ENCODE measurements at regions not wholly inside any gene's neighbourhood (a gene's known extent, or its start where the extent isn't known, plus 50 kb on each side); places are given as distances from the start of the nearest gene placed in this dataset.
"Not testable (repeated sequence)": the region's sequence is repeated elsewhere in the genome, so short reads cannot be mapped to it uniquely, and the experiment has no call there.

DNA sequence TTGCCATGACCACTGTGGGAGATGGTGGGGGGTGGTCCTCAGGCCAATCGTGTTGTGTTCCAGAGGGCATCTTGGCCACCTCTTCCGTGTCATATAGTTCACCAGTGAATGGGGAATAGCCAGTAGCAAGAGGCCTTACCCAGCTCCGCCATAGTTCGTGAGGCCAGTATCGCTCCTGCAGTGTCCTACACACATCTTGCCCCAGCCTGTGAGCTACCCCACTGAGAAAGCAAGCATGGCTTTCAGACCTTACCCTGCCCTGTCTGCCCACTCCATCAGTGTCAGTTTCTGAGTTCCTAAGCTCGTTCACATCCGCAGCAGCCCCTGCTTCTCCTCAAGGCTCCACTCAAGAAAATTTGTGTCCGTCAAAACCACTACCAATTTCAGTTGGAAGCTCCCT is 586.0 kb upstream of the PABPC5 start:
- DNase-seq (ENCODE audit: low read depth) = not testable (repeated sequence)

DNA sequence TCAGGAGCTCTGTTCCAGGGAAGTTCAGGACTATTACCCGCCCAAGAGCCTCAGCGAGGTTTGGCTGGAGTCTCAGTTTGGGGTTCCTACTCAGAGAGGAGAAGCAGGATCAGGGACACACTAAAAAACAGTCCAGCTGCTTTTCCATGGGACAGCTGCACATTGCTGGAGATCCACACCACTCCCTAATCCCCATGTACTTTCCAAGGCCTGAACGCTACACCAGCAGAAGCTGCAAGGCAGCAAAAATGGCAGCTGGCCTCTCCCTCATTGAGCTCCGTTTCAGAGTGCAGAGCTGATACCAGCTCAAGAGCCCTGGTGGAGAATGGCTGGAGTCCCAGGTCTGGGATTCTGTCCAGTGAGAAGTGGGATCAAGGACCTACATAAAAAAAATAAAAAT is 551.2 kb upstream of the PABPC5 start:
- no peak for DNase-seq (ENCODE audit: low read depth)

DNA sequence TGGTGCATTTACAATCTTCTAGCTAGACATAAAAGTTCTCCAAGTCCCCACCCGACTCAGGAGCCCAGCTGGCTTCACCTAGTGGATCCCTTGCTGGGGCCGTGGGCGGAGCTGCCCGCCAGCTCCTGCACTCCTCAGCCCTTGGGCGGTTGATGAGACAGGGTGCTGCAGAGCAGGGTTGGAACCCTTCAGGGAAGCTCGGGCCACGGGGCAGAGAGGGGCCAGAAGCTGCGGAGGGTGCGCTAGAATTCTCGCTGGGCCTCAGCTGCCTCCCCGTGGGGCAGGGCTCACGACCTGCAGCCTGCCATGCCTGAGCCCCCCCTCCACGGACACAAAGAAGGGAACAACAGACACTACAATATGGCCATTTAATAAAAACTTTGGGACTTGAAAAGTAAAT is 519.8 kb upstream of the PABPC5 start:
- DNase-seq (ENCODE audit: low read depth) = not testable (repeated sequence)

DNA sequence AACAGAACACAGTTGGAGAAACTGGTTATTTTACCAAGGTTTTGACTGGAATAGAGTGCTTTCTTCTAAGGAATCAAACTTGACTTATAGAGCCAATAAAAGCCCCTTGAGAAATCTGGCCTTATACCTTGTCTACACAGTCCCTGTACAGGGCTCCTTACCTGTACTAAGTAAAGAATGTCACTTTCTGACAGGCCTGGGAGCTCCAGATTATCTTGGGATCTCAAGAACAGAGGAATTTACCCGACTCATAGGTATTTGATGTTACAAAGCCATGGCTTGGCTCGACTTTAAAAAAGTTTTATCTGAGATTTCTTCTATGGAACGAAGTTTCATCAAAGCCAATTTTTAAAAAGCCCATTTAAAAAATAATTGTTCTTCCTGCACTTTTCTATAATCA is 487.8 kb upstream of the PABPC5 start:
- not testable (repeated sequence) for DNase-seq (ENCODE audit: low read depth)

DNA sequence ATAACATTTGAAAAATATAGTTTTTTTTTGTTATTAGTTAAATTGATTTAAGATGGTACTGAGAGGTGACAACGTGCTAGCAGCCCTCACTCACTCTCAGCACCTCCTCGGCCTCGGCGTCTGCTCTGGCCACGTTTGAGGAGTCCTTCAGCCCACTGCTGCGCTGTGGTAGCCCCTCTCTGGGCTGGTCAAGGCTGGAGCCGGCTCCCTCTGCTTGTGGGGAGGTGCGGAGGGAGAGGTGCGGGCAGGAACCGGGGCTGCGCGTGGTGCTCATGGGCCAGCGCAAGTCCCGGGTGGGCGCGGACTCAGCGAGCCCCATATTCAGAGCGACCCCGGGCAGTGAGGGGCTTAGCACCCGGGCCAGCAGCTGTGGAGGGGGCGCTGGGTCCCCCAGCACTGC is 439.4 kb upstream of the PABPC5 start:
- DNase-seq (ENCODE audit: low read depth) = not testable (repeated sequence)

DNA sequence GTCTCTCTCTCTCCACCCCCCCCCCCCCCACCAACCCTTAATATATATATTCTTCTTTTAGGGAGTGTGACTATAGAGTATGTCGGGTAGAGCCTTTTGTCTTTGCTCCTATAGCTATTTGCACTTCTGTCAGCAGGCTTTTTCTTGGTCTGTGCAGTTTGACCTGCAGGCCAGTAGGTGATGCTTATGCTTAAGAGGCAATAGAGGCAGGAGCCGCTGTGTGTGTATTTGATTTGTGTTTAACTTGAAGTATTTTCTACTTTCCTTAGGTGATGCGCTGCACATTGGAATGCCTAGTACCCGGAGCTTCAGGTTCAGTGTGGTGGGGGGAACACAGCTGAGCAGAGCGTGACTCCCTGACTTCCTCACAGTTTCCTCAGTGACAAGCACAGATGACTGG is 416.5 kb upstream of the PABPC5 start:
- not testable (repeated sequence) for DNase-seq (ENCODE audit: low read depth)

DNA sequence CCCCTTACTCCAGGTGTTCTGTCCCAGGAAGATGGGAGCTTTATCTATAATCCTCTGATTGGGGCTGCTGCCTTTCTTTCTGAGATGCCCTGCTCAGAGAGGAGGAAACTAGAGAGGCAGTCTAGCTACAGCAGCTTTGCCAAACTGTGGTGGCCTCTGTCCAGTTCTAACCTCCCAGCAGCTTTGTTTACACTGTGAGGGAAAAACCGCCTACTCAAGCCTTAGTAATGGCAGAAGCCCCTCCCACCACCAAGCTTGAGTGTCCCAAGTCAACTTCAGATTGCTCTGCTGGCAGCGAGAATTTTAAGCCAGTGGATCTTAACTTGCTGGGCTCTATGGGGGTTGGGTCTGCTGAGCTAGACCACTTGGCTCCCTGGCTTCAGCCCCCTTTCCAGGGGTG is 394.9 kb upstream of the PABPC5 start:
- DNase-seq (ENCODE audit: low read depth) = no peak

DNA sequence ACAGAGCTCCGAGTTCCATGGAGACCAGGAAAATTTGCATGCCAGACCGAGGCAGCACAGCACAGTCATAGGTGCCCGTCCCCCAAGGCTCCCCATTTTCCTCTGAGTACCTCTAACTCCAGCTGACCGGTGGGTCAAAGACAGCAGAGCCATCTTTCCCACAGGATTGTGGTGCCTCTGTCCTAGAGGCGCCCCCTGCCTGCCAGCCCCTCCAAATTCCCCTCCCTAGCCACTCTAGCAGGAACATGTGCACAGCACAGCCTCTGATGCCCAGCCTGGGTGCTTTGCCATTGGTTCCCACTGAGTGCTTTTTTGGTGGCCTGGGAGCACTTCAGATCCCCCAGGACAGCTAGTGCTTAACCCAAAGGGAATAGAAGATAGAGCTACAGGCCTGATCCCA is 368.5 kb upstream of the PABPC5 start:
- no peak for DNase-seq (ENCODE audit: low read depth)

DNA sequence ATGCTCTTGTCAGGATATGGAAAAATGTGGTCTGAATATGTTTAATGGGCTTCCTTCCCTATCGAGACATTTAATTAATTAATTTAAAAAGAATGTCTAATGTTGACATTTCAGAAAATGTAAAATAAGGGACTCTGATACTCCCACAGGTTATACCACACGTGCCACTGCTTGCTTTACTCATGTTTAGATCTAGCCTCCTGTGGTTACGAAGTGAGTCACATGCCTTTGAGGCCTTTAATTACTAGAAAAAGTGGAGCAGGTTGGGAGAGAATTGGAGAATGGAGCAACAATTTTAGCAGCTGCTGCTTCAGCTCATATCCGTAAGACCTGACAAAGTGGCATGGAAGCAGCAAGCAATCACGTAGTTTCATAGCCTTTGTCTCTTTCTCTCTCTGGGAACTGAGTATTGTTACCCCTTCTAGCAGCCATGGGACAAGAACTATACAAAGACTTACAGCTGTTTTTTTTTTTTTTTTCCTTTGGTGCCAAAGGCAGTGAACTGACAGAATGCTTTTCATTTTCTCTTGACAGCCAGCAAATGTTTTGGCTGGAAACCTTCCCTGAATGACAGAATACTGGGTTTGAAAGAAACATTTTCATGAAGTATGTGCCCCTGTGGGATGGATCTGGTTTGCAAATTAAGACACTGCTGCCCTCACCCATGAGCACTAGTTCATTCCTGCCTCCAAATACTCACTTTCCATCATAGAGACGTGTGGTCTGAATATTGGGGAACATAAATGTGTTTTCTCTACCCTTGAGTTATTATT is 355.1 kb upstream of the PABPC5 start:
- peak; percentile 11 for DNase-seq (ENCODE audit: low read depth)

DNA sequence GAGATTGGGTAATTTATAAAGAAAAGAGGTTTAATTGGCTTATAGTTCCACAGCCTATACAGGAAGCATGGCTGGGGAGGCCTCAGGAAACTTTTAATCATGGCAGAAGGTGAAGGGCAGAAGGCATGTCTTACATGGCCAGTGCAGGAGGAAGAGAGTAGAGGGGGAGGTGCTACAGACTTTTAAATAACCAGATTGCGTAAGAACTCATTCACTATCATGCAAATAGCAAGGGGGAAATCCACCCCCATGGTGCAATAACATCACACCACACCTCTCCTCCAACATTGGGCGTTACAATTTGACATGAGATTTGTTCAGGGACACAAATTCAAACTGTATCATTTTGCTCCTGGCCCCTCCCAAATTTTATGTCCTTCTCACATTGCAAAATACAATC is 353.8 kb upstream of the PABPC5 start:
- DNase-seq (ENCODE audit: low read depth) = no peak

DNA sequence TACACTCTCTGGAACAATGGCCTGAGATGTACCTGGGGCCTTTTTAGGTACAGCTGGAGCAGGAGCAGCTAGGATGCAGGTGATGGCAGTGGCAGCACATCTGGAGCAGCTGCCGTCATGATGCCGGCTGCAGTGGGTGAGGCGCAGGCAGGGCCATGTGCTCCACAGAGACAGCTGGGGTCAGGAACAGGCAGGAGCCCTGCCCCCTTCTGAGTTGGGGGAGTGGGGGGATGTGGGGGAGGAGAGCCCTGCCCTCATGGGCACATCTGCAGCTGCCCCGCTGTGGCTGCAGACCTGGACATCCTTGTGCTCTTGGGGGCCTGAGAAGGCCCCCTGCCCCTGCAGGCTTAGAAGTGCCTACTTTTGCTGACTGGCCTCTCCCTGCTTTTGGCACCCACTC is 352.8 kb upstream of the PABPC5 start:
- DNase-seq (ENCODE audit: low read depth) = no peak

DNA sequence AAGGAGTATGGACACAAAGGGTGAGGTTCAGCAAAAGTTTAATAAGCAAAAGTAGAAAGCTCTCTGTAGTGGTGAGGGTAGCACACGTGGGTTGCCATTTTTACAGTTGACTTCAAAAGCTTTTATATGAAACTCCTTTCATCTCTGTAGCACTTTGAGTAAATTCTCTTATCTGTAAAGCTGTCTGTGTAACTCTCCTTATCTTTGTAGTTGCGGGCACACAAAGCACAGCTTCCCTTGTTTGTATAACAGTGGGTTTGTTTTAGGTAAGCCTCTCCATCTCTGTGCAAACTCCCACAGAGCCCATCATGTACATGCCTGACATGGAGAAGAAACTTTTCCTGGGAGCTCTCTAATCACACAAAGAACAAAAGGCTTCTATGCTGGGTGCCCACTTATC is 325.9 kb upstream of the PABPC5 start:
- DNase-seq (ENCODE audit: low read depth) = no peak

DNA sequence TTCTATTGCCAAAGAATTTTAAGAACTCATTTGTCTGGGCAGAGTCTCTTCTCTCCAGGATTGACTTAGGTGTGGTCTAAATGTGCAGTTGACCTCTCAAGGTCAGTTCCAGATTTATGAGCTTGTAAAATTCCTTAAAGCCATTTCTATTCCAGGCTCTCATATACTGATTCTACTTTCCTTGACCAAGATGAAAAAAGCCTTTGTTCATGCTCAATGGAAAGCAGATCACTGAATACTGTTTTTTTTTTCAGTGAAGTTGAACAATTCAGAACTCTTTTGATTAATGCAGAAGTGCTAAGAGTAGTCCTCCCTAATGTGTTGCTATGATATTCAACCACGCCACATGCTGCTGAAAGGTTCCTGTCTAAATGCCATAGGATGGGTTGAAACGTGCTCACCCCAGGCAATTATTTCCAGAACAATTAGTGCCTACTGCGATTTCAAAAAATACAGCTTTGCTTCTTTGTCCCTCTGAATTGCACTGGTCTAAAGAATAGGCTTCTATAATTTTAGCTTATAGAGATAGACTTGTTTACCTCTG is 312.4 kb upstream of the PABPC5 start:
- no peak for DNase-seq (ENCODE audit: low read depth)

DNA sequence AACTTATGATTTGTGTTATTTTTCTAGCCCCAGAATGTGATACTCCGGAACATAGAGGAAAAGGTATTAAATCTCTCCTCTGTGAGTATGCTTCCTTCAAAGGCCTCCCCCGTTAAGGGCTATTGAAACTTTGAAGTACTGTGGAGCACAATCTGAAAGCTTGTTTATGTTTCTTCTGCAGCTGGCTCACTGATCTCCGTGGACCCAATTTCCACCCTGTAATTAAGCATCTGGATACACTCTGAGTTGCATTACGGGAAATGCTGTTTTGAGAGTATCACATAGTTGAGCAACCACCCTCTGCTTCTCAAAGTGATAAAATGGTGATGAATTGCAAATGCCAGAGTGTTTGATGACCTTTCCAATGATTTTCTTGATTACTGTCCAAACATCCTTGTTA is 296.8 kb upstream of the PABPC5 start:
- no peak for DNase-seq (ENCODE audit: low read depth)
